ENCODE measurements at regions not wholly inside any gene's neighbourhood (a gene's known extent, or its start where the extent isn't known, plus 50 kb on each side); places are given as distances from the start of the nearest gene placed in this dataset.

DNA sequence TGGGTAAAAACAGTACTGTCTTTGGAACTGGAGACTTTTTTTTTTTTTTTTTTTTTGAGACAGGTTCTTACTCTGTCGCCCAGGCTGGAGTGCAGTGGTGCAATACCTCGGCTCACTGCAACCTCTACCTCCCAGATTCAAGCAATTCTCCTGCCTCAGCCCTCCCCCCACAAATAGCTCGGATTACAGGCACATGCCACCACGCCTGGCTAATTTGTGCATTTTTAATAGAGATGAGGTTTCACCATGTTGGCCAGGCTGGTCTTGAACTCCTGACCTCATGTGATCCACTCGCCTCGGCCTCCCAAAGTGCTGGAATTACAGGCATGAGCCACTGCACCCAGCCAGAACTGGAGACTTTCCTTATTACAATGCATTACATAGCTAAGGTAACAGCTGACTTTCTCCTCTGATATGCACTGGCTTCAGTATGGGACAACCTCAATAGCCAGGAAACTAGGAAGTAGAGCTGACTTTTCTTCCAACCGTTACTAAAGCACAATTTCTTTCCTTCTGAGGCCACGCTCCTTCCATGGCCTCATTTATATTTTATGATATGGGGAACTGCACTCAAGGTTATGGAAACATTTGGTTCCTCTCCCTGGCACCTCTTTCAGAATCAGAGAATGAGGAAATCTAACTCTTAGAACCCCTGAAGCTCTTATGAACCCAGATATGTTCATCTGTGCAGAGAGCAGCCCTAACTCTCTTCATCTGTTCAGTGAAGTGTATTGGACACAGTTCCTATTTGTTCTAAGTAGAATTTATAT, 53.5 kb upstream of the FAM9B start:
- TF ChIP-seq POLR2A (IDR thresholded peaks at IDR 0.05), result no peak
- TF ChIP-seq, protein P1, sequence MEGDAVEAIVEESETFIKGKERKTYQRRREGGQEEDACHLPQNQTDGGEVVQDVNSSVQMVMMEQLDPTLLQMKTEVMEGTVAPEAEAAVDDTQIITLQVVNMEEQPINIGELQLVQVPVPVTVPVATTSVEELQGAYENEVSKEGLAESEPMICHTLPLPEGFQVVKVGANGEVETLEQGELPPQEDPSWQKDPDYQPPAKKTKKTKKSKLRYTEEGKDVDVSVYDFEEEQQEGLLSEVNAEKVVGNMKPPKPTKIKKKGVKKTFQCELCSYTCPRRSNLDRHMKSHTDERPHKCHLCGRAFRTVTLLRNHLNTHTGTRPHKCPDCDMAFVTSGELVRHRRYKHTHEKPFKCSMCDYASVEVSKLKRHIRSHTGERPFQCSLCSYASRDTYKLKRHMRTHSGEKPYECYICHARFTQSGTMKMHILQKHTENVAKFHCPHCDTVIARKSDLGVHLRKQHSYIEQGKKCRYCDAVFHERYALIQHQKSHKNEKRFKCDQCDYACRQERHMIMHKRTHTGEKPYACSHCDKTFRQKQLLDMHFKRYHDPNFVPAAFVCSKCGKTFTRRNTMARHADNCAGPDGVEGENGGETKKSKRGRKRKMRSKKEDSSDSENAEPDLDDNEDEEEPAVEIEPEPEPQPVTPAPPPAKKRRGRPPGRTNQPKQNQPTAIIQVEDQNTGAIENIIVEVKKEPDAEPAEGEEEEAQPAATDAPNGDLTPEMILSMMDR (IDR thresholded peaks at IDR 0.05), result no peak
